C4-2B (cell line): ENCODE measurements at regions not wholly inside any gene's neighbourhood (a gene's known extent, or its start where the extent isn't known, plus 50 kb on each side); places are given as distances from the start of the nearest gene placed in this dataset.

Source experiments
- H3K27ac ChIP-seq: fragments of 450-650 bp; 2 replicates; pipeline ENCODE4 v1.5.1; 2017
- ZFX ChIP-seq: fragments of 450-650 bp; IDR thresholded peaks from 2 replicates; pipeline ENCODE4 v1.6.1; 2017
- TF ChIP-seq, protein P1 (sequence below): fragments of 450-650 bp; conservative IDR thresholded peaks from 2 replicates; pipeline ENCODE4 v1.5.1; 2017; ENCODE audit warnings: mild to moderate bottlenecking

DNA sequence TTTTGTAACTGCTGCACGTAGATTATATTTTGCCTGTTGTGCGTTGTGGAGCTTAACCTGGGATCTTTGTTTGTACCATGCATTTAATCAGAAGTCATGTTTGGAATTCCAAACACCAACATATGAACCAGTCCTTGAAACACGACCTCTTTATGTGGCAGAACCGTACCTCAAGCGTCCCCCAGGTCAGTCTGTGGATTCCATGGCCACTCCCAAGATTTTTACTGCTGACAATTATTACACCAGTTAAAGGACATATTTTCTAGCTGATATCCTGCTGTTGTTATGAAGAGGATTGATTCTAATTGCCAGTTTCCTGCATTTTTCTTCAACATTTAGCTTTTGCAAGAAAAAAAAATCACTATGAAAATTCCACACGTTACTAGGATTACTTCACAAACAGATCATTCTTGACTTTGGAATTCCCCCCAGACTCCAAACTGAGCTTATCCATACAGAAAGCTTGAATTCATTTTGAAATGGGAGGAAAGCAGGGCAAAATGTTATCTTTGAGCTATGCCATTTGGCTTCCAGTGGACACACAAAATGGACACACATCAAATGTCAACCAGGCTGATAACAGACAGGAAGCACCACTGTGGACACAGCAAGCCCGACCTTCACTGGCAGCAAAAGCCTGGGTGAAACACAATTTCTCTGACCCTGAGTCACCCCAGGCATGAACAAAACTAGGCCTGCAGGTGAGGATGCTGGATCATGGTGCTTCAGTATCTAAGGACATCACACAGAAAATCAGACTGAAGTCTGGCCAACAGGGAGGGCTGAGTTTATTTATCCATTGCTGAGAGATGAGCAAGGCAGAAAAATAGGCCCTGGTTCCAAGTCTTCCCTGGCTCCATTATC is 542.9 kb upstream of the JAG1 start:
- H3K27ac ChIP-seq, result peak overlapping the region; percentile 41
- TF ChIP-seq, protein P1, sequence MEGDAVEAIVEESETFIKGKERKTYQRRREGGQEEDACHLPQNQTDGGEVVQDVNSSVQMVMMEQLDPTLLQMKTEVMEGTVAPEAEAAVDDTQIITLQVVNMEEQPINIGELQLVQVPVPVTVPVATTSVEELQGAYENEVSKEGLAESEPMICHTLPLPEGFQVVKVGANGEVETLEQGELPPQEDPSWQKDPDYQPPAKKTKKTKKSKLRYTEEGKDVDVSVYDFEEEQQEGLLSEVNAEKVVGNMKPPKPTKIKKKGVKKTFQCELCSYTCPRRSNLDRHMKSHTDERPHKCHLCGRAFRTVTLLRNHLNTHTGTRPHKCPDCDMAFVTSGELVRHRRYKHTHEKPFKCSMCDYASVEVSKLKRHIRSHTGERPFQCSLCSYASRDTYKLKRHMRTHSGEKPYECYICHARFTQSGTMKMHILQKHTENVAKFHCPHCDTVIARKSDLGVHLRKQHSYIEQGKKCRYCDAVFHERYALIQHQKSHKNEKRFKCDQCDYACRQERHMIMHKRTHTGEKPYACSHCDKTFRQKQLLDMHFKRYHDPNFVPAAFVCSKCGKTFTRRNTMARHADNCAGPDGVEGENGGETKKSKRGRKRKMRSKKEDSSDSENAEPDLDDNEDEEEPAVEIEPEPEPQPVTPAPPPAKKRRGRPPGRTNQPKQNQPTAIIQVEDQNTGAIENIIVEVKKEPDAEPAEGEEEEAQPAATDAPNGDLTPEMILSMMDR, result no peak
- no peak for TF ChIP-seq ZFX

DNA sequence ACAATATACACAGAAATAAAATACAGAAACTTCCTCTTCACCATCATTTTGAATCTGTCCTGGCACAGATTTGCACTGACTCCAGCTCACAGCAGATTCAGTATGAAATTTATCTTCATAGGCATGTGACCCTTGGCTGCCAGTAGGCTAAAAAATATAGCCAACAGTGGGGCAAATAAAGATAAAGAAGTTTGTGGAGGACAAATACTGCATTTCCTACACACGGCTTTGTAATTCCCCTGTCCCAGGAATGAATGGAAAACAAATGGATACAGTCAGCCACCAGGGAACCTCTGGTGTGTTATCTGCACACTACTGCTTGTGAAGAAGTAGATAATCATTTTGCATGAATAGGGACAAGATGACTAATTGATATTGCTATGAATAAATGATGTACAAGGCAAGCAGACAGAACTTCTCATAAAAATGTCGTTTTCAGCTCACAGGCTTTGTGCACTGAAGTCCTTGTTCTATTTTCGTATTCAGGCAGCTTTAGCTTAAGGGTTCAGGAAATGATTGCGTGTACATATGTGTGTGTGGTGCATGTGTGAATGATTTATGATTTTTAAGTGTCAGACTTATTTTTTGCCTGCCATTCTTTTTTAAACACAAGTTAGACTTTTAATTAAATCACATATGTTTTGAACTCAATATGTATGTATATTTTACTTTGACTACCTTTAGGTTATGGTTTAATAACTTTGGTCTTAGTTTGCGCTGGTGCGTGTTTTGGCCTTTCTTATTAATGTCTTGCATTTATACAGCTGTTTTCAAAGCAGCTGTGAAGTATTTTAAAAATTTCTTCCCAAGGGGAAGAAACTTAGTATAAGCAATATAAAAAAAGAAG is 543.8 kb upstream of the JAG1 start:
- no peak for TF ChIP-seq ZFX
- TF ChIP-seq, protein P1, result no peak
- no peak overlapping the region; the same call in 1 of the 2 replicates for H3K27ac ChIP-seq

DNA sequence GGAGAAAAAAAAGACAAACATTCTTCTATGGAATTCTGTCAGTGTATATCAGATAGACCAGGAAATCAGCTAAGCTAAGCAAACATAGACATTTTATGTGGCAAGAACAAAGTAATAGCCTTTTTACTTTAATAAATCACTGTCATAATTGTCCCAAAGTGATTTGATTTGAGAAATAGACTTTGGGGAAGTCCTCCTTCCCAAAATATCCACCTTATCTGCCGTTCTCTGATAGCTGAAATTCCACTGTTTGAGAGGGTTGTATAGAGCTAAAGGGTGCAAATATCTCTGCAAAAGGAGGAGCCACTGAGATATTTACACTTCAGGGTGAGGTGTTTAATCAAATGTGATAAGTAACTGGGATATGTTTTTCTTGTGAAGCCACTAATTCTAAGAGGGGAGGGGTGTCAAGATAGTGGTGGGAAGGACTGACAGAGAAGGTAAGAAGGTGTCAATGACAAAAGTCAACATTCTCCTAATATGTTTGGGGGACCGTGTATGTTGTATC is 544.4 kb upstream of the JAG1 start:
- TF ChIP-seq, protein P1, result no peak
- no peak for TF ChIP-seq ZFX
- H3K27ac ChIP-seq, result no peak overlapping the region

DNA sequence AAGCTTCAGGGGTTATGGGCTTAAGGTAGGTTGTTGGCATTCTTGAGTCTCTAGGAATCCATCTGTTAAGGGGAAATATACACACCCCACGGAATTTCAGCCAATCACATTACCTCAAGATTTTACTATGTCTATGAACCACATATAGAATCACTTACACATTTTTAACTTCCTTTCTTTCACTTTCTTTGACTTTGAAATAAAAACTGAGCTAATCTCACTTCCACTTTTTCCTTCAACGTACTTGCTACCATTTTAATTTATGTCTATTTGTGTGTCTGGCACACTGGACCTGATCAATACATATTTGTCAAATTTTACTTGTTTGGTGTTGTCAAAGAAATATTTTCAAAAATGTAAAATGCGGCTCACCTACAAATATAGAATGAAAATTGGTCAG is 545.4 kb upstream of the JAG1 start:
- TF ChIP-seq ZFX, result no peak
- TF ChIP-seq, protein P1, result no peak

DNA sequence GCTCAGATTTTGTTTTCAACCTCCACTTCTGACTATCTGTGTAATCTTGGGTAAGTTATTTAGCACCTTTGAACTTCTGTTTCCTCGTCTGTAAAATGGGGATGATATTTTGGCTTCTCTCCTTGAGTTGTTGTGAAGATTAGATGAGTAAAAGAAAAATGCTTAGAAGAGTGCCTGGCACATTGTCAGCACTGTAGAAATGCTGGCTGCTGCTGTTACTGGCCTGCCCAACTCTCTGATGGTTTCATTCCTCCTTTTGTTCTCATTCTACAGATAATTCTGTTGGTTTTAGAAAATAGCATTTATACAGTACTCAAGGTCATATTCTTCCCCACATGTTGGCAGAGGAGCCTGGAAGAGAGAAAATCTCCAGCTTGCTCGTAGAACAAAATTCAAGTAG is 547.2 kb upstream of the JAG1 start:
- TF ChIP-seq, protein P1, result no peak
- TF ChIP-seq ZFX, result no peak
- H3K27ac ChIP-seq, result no peak overlapping the region

More for the DNA sequence above, 545.4 kb upstream of the JAG1 start:
- no peak overlapping the region for H3K27ac ChIP-seq

DNA sequence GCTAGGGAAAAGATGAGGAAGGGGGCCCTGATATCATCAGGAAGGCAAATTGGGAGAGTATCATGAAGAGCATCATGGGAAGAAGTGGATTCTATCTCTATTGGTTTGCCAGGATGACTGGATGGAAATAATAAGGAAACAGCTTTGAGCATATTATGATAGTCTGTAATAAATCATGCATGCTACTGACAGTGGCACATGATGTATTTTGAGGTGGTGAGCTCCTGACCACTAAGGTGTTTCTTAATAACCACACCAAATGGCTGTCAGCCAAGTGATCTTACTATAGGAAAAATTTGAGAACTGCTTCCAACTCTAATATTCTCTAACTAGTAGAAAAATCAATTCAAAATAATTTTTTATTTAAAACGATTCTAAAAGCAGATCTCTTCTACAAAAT is 548.4 kb upstream of the JAG1 start:
- no peak overlapping the region for H3K27ac ChIP-seq
- no peak for TF ChIP-seq ZFX
- TF ChIP-seq, protein P1, result no peak

DNA sequence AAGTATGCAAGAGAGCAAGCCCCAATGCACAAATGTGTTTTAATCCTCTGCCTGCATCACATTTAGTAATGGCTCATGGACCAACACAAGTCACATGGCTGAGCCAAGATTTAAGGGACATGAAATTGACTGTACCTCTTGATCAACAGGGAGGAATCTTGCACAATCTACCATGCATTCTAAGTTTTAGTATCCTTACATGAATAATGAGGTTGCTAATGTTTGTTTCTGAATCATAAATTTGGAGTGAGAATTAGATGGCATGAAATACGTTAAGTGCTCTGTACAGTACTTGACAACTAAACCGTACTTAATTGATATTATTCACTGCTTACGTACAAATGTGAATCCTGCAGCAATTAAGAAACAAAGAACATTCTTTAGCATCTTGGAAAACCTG is 553.8 kb upstream of the JAG1 start:
- TF ChIP-seq, protein P1, result no peak
- TF ChIP-seq ZFX, result no peak
- no peak overlapping the region for H3K27ac ChIP-seq
